ENCODE measurements at regions not wholly inside any gene's neighbourhood (a gene's known extent, or its start where the extent isn't known, plus 50 kb on each side); places are given as distances from the start of the nearest gene placed in this dataset.

GRCh38 chr6:148183776-148184175 lies 158.9 kb upstream of the SASH1 start:
- TF ChIP-seq CTCF (IDR thresholded peaks at IDR 0.05; ENCODE audit: insufficient read depth, low read depth, low read length) (no peak), EZH2 (IDR thresholded peaks at IDR 0.05; ENCODE audit: insufficient read depth, low read length) (no peak)

Measured in astrocyte (in vitro differentiated cells and primary cell).